ENCODE measurements at regions not wholly inside any gene's neighbourhood (a gene's known extent, or its start where the extent isn't known, plus 50 kb on each side); places are given as distances from the start of the nearest gene placed in this dataset. TPM values are rescaled to one million over a fixed set of nuclear protein-coding genes. Genes with fewer than 3 reads are reported as not detected.

DNA sequence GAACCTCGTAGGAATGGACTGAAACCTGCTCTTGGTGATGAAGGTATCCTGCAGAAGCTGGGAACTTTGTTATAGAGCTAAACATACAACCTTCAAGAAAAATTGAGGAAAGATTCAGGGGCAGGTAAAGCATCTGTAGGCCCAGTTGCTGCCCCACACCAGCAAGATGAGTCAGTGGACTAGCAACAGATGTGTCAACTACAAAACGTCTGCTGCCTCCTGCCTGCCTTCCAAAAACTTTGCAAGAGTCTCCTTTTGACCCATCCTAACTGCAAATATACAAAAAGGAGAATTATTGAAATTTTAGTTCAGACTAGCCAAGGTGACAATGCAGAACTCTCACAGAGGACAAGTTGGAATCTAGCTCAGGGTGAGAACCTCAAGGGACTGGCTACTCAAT is 60.9 kb upstream of the TMTC1 start:
- Histone ChIP-seq H3K27ac (no peak overlapping the region), H3K27me3 (no peaks in the 10 kb centered on the region), H3K9me3 (no peaks in the 10 kb centered on the region), H3K4me1 (ENCODE audit: insufficient read depth) (no peaks in the 10 kb centered on the region), H3K4me3 (no peak overlapping the region), H3K36me3 (no peaks in the 10 kb centered on the region)
- TF ChIP-seq, protein P1, sequence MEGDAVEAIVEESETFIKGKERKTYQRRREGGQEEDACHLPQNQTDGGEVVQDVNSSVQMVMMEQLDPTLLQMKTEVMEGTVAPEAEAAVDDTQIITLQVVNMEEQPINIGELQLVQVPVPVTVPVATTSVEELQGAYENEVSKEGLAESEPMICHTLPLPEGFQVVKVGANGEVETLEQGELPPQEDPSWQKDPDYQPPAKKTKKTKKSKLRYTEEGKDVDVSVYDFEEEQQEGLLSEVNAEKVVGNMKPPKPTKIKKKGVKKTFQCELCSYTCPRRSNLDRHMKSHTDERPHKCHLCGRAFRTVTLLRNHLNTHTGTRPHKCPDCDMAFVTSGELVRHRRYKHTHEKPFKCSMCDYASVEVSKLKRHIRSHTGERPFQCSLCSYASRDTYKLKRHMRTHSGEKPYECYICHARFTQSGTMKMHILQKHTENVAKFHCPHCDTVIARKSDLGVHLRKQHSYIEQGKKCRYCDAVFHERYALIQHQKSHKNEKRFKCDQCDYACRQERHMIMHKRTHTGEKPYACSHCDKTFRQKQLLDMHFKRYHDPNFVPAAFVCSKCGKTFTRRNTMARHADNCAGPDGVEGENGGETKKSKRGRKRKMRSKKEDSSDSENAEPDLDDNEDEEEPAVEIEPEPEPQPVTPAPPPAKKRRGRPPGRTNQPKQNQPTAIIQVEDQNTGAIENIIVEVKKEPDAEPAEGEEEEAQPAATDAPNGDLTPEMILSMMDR (IDR thresholded peaks at IDR 0.05): no peak
- no peak for TF ChIP-seq POLR2A (IDR thresholded peaks at IDR 0.05)
- TF ChIP-seq EP300 (IDR thresholded peaks at IDR 0.05): no peak
- intact Hi-C loops (cut with DNase I): no loop called here
- WGBS, 3 donors: 47 to 58% (median 58%) methylated on average over 2 of the region's 2 CpGs
- DNase-seq: no peak

DNA sequence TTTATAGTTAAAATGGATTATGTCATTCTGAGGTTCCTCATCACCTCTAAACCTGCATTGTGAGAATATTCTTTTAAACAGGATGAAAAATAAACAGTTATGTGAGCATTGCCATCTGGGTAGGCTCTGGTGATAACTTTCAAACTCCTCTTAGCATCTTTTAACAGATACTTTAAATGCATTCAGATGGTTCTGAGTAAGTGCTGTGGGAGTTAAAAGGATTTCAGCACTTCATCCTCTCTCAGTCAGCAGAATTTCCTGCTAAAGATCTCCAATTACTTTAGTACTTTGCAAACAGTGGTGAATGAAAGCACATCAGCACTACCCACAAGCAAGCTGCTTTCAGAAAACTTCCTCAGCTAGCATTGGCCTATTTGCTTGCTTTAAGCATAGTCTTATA is 59.3 kb upstream of the TMTC1 start:
- no peak overlapping the region for H3K4me3 ChIP-seq
- H3K4me1 ChIP-seq (ENCODE audit: insufficient read depth): no peaks in the 10 kb centered on the region
- TF ChIP-seq POLR2A (IDR thresholded peaks at IDR 0.05): no peak
- TF ChIP-seq, protein P1 (IDR thresholded peaks at IDR 0.05): no peak
- no peak for TF ChIP-seq EP300 (IDR thresholded peaks at IDR 0.05)
- no peaks in the 10 kb centered on the region for H3K27me3 ChIP-seq
- no peak for DNase-seq
- H3K27ac ChIP-seq: no peak overlapping the region
- H3K36me3 ChIP-seq: no peaks in the 10 kb centered on the region
- no peaks in the 10 kb centered on the region for H3K9me3 ChIP-seq
- intact Hi-C loops (cut with DNase I): no loop called here

DNA sequence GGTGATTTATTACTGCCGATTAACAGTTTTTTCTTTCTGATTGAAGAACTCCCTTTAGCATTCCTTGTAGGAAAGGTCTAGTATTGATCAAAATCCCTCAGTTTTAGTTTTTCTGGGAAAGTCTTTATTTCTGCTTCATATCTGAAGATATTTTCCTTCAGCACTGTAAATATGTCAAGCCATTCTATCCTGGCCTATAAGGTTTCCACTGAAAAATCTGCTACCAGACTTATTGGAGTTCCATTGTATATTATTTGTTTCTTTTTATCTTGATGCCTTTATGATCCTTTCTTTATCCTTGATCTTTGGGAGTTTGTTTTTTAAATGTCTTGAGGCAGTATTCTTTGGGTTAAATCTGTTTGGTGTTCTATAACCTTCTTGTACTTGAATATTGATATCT is 55.0 kb upstream of the TMTC1 start:
- intact Hi-C loops (cut with DNase I): no loop called here
- no peak for DNase-seq
- H3K4me1 ChIP-seq (ENCODE audit: insufficient read depth): no peaks in the 10 kb centered on the region
- H3K9me3 ChIP-seq: no peaks in the 10 kb centered on the region
- WGBS, 3 donors: 94 to 100% (median 100%) methylated on average over 1 of the region's 1 CpG
- H3K27me3 ChIP-seq: no peaks in the 10 kb centered on the region
- H3K27ac ChIP-seq: no peak overlapping the region
- TF ChIP-seq POLR2A (IDR thresholded peaks at IDR 0.05): no peak
- TF ChIP-seq, protein P1 (IDR thresholded peaks at IDR 0.05): no peak
- no peak for TF ChIP-seq EP300 (IDR thresholded peaks at IDR 0.05)
- H3K36me3 ChIP-seq: no peaks in the 10 kb centered on the region
- no peak overlapping the region for H3K4me3 ChIP-seq

Small RNAs in the stretch of these regions (small RNA-seq; reads per million reads assigned to genes)
- not detected for gene AC023511.2
- gene RNA5SP356: not detected

Data from ovary (tissue), 7 donors.